ENCODE measurements at regions not wholly inside any gene's neighbourhood (a gene's known extent, or its start where the extent isn't known, plus 50 kb on each side); places are given as distances from the start of the nearest gene placed in this dataset.

GRCh38 chr10:120748519-120748918 lies 102.6 kb upstream of the WDR11 start:
- TF ChIP-seq, protein P1, sequence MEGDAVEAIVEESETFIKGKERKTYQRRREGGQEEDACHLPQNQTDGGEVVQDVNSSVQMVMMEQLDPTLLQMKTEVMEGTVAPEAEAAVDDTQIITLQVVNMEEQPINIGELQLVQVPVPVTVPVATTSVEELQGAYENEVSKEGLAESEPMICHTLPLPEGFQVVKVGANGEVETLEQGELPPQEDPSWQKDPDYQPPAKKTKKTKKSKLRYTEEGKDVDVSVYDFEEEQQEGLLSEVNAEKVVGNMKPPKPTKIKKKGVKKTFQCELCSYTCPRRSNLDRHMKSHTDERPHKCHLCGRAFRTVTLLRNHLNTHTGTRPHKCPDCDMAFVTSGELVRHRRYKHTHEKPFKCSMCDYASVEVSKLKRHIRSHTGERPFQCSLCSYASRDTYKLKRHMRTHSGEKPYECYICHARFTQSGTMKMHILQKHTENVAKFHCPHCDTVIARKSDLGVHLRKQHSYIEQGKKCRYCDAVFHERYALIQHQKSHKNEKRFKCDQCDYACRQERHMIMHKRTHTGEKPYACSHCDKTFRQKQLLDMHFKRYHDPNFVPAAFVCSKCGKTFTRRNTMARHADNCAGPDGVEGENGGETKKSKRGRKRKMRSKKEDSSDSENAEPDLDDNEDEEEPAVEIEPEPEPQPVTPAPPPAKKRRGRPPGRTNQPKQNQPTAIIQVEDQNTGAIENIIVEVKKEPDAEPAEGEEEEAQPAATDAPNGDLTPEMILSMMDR (IDR thresholded peaks at IDR 0.05), result no peak
- TF ChIP-seq POLR2A (IDR thresholded peaks at IDR 0.05), result no peak

All from stomach (tissue), 4 donors.